Neural progenitor cell (in vitro differentiated cells): ENCODE measurements at regions not wholly inside any gene's neighbourhood (a gene's known extent, or its start where the extent isn't known, plus 50 kb on each side); places are given as distances from the start of the nearest gene placed in this dataset.

Experiments
- EZH2 ChIP-seq: fragments of 200-600 bp; sonication (generic); IDR thresholded peaks from 2 replicates; pipeline ENCODE4 v1.6.1; 2017; ENCODE audit warnings: antibody characterized with exemption, mild to moderate bottlenecking, moderate library complexity
- TF ChIP-seq, protein P1 (sequence below): fragments of 200-600 bp; sonication (generic); IDR thresholded peaks from 2 replicates; pipeline ENCODE4 v1.5.1; 2017; ENCODE audit warnings: antibody characterized with exemption, mild to moderate bottlenecking

GRCh38 chr2:215729985-215730620 is 283.2 kb downstream of the MREG start:
- TF ChIP-seq, protein P1, sequence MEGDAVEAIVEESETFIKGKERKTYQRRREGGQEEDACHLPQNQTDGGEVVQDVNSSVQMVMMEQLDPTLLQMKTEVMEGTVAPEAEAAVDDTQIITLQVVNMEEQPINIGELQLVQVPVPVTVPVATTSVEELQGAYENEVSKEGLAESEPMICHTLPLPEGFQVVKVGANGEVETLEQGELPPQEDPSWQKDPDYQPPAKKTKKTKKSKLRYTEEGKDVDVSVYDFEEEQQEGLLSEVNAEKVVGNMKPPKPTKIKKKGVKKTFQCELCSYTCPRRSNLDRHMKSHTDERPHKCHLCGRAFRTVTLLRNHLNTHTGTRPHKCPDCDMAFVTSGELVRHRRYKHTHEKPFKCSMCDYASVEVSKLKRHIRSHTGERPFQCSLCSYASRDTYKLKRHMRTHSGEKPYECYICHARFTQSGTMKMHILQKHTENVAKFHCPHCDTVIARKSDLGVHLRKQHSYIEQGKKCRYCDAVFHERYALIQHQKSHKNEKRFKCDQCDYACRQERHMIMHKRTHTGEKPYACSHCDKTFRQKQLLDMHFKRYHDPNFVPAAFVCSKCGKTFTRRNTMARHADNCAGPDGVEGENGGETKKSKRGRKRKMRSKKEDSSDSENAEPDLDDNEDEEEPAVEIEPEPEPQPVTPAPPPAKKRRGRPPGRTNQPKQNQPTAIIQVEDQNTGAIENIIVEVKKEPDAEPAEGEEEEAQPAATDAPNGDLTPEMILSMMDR, result no peak
- TF ChIP-seq EZH2, result no peak
